Neural cell (in vitro differentiated cells): ENCODE measurements at regions not wholly inside any gene's neighbourhood (a gene's known extent, or its start where the extent isn't known, plus 50 kb on each side); places are given as distances from the start of the nearest gene placed in this dataset.

Source experiments
- H2AFZ ChIP-seq: fragments of 200-600, 300-800 bp; sonication (generic), shearing (Covaris generic); 2 replicates; pipeline ENCODE4 v1.6.0; 2014; ENCODE audit warnings: low read depth, mild to moderate bottlenecking, antibody characterized with exemption, low read length, moderate library complexity
- H3F3A ChIP-seq: fragments of 200-600 bp; shearing (Covaris generic); 2 replicates; pipeline ENCODE4 v1.6.1; 2016; ENCODE audit warnings: mild to moderate bottlenecking, moderate library complexity, mixed read lengths, antibody characterized with exemption, low read length; ENCODE audit not compliant: insufficient read depth, poor library complexity, severe bottlenecking
- H3K27ac ChIP-seq: fragments of 200-600, 300-800 bp; sonication (generic), shearing (Covaris generic); 2 replicates; pipeline ENCODE4 v1.5.1; 2014; ENCODE audit warnings: mild to moderate bottlenecking, low read length, moderate library complexity
- H3K27me3 ChIP-seq: fragments of 300-800, 200-600 bp; sonication (generic), shearing (Covaris generic); 2 replicates; pipeline ENCODE4 v1.6.0; 2014; ENCODE audit warnings: mild to moderate bottlenecking, low read depth, low read length, moderate library complexity; ENCODE audit not compliant: insufficient read depth
- H3K36me3 ChIP-seq: fragments of 300-800, 200-600 bp; sonication (generic), shearing (Covaris generic); 2 replicates; pipeline ENCODE4 v1.5.1; 2014; ENCODE audit warnings: mild to moderate bottlenecking, antibody characterized with exemption, low read length, moderate library complexity; ENCODE audit not compliant: insufficient read depth
- H3K4me2 ChIP-seq: fragments of 300-800, 200-600 bp; sonication (generic), shearing (Covaris generic); 2 replicates; pipeline ENCODE4 v1.6.0; 2014; ENCODE audit warnings: mild to moderate bottlenecking, low read length
- H3K4me3 ChIP-seq: fragments of 300-800, 200-600 bp; sonication (generic), shearing (Covaris generic); 2 replicates; pipeline ENCODE4 v1.5.1; 2014; ENCODE audit warnings: mild to moderate bottlenecking, low read length, moderate library complexity
- H3K79me2 ChIP-seq: fragments of 200-600 bp; shearing (Covaris generic); replicated peaks from 2 replicates; pipeline ENCODE4 v1.6.0; 2014; ENCODE audit warnings: mild to moderate bottlenecking, low read length, moderate library complexity; ENCODE audit not compliant: insufficient read depth
- H3K9ac ChIP-seq: fragments of 300-800, 200-600 bp; sonication (generic), shearing (Covaris generic); 2 replicates; pipeline ENCODE4 v1.6.1; 2016; ENCODE audit warnings: mild to moderate bottlenecking, low read length, mixed read lengths
- H3K9me2 ChIP-seq: fragments of 200-600 bp; shearing (Covaris generic); 2 replicates; pipeline ENCODE4 v1.6.1; 2016; ENCODE audit warnings: mild to moderate bottlenecking, low read length, mixed read lengths; ENCODE audit not compliant: insufficient read depth
- H3K9me3 ChIP-seq: fragments of 200-600, 300-800 bp; sonication (generic), shearing (Covaris generic); 2 replicates; pipeline ENCODE4 v1.6.1; 2016; ENCODE audit warnings: mild to moderate bottlenecking, mixed run types, low read length, moderate library complexity, mixed read lengths
- H4K20me1 ChIP-seq: fragments of 200-600 bp; shearing (Covaris generic); 2 replicates; pipeline ENCODE4 v1.6.1; 2016; ENCODE audit warnings: mild to moderate bottlenecking, mixed run types; ENCODE audit not compliant: insufficient read depth
- EP300 ChIP-seq: fragments of 450-650 bp; conservative IDR thresholded peaks from 2 replicates; pipeline ENCODE4 v1.6.1; 2014; ENCODE audit warnings: antibody characterized with exemption, mild to moderate bottlenecking, moderate library complexity; ENCODE audit not compliant: poor library complexity, severe bottlenecking
- EZH2 ChIP-seq: fragments of 200-600, 300-800 bp; shearing (Covaris generic), sonication (generic); IDR thresholded peaks from 2 replicates; pipeline ENCODE4 v1.6.1; 2014; ENCODE audit warnings: antibody characterized with exemption, low read length, borderline replicate concordance, mild to moderate bottlenecking; ENCODE audit not compliant: insufficient read depth, poor library complexity, severe bottlenecking
- MXI1 ChIP-seq: fragments of 450-650 bp; conservative IDR thresholded peaks from 2 replicates; pipeline ENCODE4 v1.6.1; 2014; ENCODE audit warnings: antibody characterized with exemption, mild to moderate bottlenecking; ENCODE audit not compliant: poor library complexity, severe bottlenecking
- POLR2AphosphoS5 ChIP-seq: IDR thresholded peaks from 2 replicates; pipeline ENCODE4 v1.6.1; 2012
- RAD21 ChIP-seq: fragments of 450-650 bp; conservative IDR thresholded peaks from 2 replicates; pipeline ENCODE4 v1.6.1; 2014; ENCODE audit warnings: antibody characterized with exemption, mild to moderate bottlenecking, moderate library complexity
- SMC3 ChIP-seq: fragments of 450-650 bp; conservative IDR thresholded peaks from 2 replicates; pipeline ENCODE4 v1.6.1; 2014; ENCODE audit warnings: antibody characterized with exemption, mild to moderate bottlenecking, moderate library complexity; ENCODE audit not compliant: poor library complexity
- TAF1 ChIP-seq: IDR thresholded peaks from 2 replicates; pipeline ENCODE4 v1.6.1; 2012; ENCODE audit warnings: low read depth
- TF ChIP-seq, protein P1 (sequence below): IDR thresholded peaks from 2 replicates; pipeline ENCODE4 v1.6.1; 2012; ENCODE audit warnings: borderline replicate concordance
- TF ChIP-seq, protein P2 (sequence below): fragments of 450-650 bp; IDR thresholded peaks from 2 replicates; pipeline ENCODE4 v1.5.1; 2014; ENCODE audit warnings: antibody characterized with exemption, mild to moderate bottlenecking, moderate library complexity; ENCODE audit not compliant: poor library complexity, severe bottlenecking

DNA sequence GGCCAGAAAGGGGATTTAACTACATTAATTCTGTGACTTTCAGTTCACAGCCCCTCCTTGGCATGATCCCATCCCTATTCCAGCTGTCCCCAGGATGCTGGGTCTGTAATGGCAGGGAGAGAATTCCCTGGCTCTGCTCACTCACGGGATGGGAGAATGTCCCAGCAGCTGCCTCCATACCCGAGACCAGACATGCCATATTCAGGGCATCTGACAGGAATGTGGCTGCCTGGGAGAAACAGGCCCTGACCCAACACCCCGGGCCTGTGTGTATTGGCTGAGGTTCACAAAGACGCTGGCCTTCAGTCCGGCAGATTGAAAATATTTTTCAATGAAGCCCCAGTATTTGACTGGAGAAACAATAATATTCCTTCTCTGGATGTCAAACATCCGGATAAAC lies 83.6 kb upstream of the SMAD3 start:
- TF ChIP-seq EZH2 = no peak
- no peak for TF ChIP-seq MXI1
- TF ChIP-seq TAF1 = no peak
- TF ChIP-seq, protein P1, sequence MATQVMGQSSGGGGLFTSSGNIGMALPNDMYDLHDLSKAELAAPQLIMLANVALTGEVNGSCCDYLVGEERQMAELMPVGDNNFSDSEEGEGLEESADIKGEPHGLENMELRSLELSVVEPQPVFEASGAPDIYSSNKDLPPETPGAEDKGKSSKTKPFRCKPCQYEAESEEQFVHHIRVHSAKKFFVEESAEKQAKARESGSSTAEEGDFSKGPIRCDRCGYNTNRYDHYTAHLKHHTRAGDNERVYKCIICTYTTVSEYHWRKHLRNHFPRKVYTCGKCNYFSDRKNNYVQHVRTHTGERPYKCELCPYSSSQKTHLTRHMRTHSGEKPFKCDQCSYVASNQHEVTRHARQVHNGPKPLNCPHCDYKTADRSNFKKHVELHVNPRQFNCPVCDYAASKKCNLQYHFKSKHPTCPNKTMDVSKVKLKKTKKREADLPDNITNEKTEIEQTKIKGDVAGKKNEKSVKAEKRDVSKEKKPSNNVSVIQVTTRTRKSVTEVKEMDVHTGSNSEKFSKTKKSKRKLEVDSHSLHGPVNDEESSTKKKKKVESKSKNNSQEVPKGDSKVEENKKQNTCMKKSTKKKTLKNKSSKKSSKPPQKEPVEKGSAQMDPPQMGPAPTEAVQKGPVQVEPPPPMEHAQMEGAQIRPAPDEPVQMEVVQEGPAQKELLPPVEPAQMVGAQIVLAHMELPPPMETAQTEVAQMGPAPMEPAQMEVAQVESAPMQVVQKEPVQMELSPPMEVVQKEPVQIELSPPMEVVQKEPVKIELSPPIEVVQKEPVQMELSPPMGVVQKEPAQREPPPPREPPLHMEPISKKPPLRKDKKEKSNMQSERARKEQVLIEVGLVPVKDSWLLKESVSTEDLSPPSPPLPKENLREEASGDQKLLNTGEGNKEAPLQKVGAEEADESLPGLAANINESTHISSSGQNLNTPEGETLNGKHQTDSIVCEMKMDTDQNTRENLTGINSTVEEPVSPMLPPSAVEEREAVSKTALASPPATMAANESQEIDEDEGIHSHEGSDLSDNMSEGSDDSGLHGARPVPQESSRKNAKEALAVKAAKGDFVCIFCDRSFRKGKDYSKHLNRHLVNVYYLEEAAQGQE = no peak
- no peak for TF ChIP-seq POLR2AphosphoS5
- TF ChIP-seq SMC3 = no peak
- no peak for TF ChIP-seq EP300
- TF ChIP-seq, protein P2, sequence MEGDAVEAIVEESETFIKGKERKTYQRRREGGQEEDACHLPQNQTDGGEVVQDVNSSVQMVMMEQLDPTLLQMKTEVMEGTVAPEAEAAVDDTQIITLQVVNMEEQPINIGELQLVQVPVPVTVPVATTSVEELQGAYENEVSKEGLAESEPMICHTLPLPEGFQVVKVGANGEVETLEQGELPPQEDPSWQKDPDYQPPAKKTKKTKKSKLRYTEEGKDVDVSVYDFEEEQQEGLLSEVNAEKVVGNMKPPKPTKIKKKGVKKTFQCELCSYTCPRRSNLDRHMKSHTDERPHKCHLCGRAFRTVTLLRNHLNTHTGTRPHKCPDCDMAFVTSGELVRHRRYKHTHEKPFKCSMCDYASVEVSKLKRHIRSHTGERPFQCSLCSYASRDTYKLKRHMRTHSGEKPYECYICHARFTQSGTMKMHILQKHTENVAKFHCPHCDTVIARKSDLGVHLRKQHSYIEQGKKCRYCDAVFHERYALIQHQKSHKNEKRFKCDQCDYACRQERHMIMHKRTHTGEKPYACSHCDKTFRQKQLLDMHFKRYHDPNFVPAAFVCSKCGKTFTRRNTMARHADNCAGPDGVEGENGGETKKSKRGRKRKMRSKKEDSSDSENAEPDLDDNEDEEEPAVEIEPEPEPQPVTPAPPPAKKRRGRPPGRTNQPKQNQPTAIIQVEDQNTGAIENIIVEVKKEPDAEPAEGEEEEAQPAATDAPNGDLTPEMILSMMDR = no peak
- TF ChIP-seq RAD21 = no peak
- H3F3A ChIP-seq = no peaks in the 10 kb centered on the region
- no peaks in the 10 kb centered on the region for H3K79me2 ChIP-seq
- no peaks in the 10 kb centered on the region for H3K9me3 ChIP-seq
- H3K36me3 ChIP-seq = no peaks in the 10 kb centered on the region
- H3K9ac ChIP-seq = no peak overlapping the region
- H4K20me1 ChIP-seq = no peaks in the 10 kb centered on the region
- H3K4me3 ChIP-seq = no peak overlapping the region
- H2AFZ ChIP-seq = no peak overlapping the region
- H3K9me2 ChIP-seq = no peaks in the 10 kb centered on the region
- no peaks in the 10 kb centered on the region for H3K27me3 ChIP-seq
- H3K4me2 ChIP-seq = no peak overlapping the region
- H3K27ac ChIP-seq = no peak overlapping the region

GRCh38 chr15:66982250-66982649 lies 83.2 kb upstream of the SMAD3 start:
- Histone ChIP-seq H3K9me3 (no peaks in the 10 kb centered on the region), H3F3A (no peaks in the 10 kb centered on the region), H3K4me3 (no peak overlapping the region), H3K27me3 (no peaks in the 10 kb centered on the region), H3K36me3 (no peaks in the 10 kb centered on the region), H3K9ac (no peak overlapping the region), H4K20me1 (no peaks in the 10 kb centered on the region), H3K27ac (no peak overlapping the region), H3K9me2 (no peaks in the 10 kb centered on the region), H2AFZ (no peak overlapping the region), H3K4me2 (no peak overlapping the region), H3K79me2 (no peaks in the 10 kb centered on the region)
- TF ChIP-seq TAF1 (no peak), EZH2 (no peak), POLR2AphosphoS5 (no peak)

- no peaks in the 10 kb centered on the region for H3K36me3 ChIP-seq
- H2AFZ ChIP-seq = no peak overlapping the region
- H3K79me2 ChIP-seq = no peaks in the 10 kb centered on the region
- no peaks in the 10 kb centered on the region for H4K20me1 ChIP-seq
- H3K27me3 ChIP-seq = no peaks in the 10 kb centered on the region
- H3K4me2 ChIP-seq = no peak overlapping the region
- no peak overlapping the region for H3K9ac ChIP-seq
- H3K27ac ChIP-seq = no peak overlapping the region
- TF ChIP-seq, protein P2 = no peak
- no peak for TF ChIP-seq SMC3
- no peak for TF ChIP-seq TAF1
- no peak for TF ChIP-seq EZH2
- no peak for TF ChIP-seq RAD21
- TF ChIP-seq EP300 = no peak
- TF ChIP-seq, protein P1 = no peak
- TF ChIP-seq POLR2AphosphoS5 = no peak
- no peak for TF ChIP-seq MXI1
- no peak overlapping the region for H3K4me3 ChIP-seq
- no peaks in the 10 kb centered on the region for H3F3A ChIP-seq
- no peaks in the 10 kb centered on the region for H3K9me3 ChIP-seq
- H3K9me2 ChIP-seq = no peaks in the 10 kb centered on the region
Observed at GRCh38 chr15:66982816-66983215, 82.6 kb upstream of the SMAD3 start.
